ENCODE measurements at regions not wholly inside any gene's neighbourhood (a gene's known extent, or its start where the extent isn't known, plus 50 kb on each side); places are given as distances from the start of the nearest gene placed in this dataset.

DNA sequence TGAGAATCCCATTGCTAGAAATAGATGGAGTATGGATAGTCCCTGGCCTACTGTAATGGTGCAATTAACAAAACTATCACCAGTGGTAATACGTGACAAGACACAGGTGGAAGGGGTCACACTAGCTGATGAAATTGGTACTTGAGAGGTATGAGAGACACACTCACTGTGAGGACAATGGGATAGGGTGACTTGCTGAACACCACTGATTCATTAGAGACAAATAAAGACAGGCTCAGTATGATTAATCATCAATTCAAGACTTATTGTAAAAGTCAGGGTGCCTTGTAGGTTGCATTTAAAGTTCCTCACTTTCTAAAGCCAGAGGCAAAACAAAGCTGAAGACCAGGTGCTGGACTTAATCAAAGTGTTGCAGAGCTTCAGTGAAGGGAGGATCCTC is 361.6 kb upstream of the EMCN start:
- TF ChIP-seq, protein P1, sequence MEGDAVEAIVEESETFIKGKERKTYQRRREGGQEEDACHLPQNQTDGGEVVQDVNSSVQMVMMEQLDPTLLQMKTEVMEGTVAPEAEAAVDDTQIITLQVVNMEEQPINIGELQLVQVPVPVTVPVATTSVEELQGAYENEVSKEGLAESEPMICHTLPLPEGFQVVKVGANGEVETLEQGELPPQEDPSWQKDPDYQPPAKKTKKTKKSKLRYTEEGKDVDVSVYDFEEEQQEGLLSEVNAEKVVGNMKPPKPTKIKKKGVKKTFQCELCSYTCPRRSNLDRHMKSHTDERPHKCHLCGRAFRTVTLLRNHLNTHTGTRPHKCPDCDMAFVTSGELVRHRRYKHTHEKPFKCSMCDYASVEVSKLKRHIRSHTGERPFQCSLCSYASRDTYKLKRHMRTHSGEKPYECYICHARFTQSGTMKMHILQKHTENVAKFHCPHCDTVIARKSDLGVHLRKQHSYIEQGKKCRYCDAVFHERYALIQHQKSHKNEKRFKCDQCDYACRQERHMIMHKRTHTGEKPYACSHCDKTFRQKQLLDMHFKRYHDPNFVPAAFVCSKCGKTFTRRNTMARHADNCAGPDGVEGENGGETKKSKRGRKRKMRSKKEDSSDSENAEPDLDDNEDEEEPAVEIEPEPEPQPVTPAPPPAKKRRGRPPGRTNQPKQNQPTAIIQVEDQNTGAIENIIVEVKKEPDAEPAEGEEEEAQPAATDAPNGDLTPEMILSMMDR (IDR thresholded peaks at IDR 0.05; ENCODE audit: poor library complexity), result no peak
- TF ChIP-seq EZH2phosphoT487 (IDR thresholded peaks at IDR 0.05; ENCODE audit: low read depth, severe bottlenecking, unreplicated experiment), result no peak
